ENCODE measurements at regions not wholly inside any gene's neighbourhood (a gene's known extent, or its start where the extent isn't known, plus 50 kb on each side); places are given as distances from the start of the nearest gene placed in this dataset.

- no peak for DNase-seq
Observed at GRCh38 chr5:13566871-13567339, 377.6 kb downstream of the DNAH5 start.

DNA sequence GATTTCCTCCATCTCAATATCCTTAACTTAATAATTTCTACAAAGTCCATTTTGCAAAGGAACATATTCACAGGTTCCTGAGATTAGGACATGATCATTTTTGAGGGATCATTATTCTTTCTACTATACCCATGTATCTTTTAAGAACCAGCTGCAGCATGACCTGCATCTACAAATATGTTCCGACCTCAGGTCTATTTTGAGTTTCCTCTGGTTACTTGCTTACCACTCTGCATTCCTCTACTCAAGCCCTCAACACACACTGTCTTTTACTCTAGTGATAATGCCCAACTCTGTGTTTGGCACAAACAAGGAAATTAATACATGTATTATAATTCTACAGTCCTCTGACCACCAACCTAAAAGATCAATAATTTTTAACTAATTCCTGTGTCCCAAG, 386.1 kb downstream of the DNAH5 start:
- DNase-seq, result no peak

GRCh38 chr5:13553896-13554295, 390.6 kb downstream of the DNAH5 start:
- DNase-seq, result no peak

DNA sequence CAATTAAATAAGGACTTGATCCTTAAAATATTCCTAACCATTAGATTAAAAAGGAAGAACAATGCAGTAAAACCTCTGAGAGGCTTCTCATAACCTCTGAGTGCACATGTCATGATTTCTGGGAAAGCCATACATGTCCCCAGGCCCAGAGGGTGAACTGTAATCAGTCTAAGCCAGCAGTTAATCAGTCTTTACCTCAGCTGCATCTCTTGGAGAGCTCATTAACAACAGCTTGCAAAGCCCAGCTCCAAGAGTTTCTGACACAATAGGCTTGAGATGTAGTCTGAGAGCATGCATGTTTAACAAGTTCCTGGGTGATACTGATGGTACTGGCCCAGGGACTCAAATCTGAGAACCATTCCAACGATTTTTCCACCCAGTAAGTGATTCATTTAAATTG, 392.1 kb downstream of the DNAH5 start:
- DNase-seq, result no peak

DNA sequence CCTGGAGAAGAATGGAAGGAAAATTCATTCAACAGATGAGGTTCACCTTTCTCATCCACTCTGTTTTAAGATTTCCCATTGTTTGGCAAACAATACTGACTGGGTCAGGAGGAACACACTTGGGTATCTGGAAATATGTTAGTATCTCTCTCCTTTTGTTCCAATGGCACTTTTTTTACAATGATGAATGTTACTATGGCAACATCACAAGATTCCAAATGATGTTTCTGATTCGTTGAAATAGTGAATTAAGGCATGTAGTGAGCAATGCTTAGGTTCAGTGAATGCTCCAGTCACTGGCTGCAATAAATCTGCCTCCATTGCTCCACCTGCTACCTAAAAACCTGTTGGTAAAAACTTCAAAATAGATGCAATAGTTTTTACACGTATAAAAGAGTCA, 392.8 kb downstream of the DNAH5 start:
- no peak for DNase-seq

- DNase-seq, result no peak
Observed at GRCh38 chr5:13540168-13540750, 404.2 kb downstream of the DNAH5 start.

- DNase-seq, result no peak
Observed at GRCh38 chr5:13536933-13537332, 407.6 kb downstream of the DNAH5 start.

- DNase-seq, result no peak
Observed at GRCh38 chr5:13533833-13534232, 410.7 kb downstream of the DNAH5 start.

GRCh38 chr5:13529300-13529699, 415.2 kb downstream of the DNAH5 start:
- DNase-seq, result no peak

DNA sequence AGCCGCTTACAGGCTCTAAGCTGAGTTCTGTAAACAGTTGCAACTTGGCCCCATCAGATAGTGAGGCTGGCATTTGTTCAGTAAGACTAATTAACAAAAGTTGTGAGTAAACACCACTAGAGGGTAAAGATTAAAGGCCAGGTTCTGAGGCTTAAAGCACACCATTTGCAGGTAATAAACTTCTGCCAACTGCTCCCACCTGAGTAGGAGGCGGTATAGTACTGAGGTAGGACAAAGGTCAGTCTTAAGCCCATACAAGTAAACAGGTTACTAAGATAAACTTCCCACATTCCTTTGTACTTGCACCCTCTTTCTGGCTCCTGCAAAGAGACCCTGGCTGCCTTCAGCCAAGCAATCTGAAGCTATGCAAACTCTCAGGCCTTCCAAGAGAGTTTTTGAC, 419.6 kb downstream of the DNAH5 start:
- no peak for DNase-seq

- no peak for DNase-seq
Observed at GRCh38 chr5:13519131-13519530, 425.4 kb downstream of the DNAH5 start.

DNA sequence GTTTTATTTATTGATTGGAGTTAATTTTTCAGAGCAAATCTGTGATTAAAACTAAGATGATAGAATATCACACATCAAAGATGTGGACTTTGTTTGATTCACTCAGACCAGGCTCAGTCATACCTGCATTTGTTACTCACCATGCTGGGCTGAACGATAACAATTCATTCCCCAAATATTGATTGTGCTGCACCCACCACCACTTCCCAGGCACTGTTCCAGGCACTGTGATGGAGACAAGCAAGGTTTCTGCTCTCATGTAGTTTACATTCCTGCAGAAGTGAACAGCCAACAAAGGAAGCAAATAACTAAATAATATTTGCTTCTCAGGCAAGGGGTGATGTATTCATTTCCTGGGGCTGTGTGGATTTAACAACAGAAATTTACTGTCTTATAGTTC, 428.3 kb downstream of the DNAH5 start:
- no peak for DNase-seq

GRCh38 chr5:13511442-13511841, 433.0 kb downstream of the DNAH5 start:
- DNase-seq, result no peak

DNA sequence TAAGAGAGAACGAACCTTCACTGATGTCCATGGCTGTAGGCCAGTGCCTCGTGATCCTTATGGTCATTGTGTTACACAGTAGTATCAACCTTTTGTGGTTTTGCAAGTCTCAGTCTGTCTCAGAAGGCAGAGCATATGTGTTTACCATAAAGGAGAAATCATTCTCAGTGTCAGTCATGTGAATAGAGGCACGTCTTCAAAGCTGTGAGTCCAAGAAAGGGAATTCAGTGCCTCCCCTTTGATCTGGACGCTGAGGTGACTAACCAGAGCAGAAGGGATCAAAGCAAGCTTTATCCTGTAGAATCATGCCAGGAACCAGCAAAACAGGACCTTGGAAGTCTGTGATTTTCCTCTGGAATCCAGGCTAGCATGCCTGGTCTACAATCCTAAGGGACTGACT, 433.9 kb downstream of the DNAH5 start:
- no peak for DNase-seq

DNA sequence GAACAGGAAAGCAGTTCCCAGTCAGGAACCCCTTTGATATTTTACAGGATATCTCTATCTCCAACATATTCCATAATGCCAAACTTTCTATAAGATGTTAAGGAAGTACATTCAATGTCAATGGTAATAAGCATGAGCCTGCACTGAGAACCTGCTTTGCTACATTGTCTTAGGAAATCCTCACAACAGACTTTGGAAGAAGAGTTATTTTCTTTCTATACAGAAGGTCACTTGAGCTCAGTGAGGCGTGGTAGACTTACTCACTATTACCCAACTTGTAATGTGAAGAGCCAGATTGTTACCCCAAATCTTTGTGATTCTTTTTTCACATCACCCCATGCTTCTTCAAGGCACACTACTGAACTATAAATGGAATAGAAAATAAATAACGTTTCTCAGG, 435.9 kb downstream of the DNAH5 start:
- DNase-seq, result no peak

GRCh38 chr5:13505326-13505725, 439.2 kb downstream of the DNAH5 start:
- DNase-seq, result no peak

DNA sequence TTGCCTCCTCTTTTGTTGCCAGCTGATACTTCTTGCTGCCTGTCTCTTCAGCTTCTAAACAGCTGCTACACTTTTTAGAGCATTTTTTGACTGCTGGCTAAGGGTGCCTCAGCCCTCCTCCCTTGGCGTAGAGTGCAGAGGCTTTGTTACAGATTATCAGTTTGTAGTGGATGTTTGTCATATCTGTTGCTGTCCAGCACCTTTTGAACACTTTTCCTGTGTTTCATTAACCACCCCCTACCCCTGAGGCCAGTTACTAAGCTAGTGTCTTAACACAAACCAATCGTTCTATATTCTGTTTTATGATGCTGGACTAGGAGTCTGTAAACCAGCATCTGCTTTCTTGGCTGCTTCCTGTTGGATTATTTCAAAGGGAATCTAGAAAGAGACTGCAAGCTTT, 441.5 kb downstream of the DNAH5 start:
- DNase-seq, result no peak

DNA sequence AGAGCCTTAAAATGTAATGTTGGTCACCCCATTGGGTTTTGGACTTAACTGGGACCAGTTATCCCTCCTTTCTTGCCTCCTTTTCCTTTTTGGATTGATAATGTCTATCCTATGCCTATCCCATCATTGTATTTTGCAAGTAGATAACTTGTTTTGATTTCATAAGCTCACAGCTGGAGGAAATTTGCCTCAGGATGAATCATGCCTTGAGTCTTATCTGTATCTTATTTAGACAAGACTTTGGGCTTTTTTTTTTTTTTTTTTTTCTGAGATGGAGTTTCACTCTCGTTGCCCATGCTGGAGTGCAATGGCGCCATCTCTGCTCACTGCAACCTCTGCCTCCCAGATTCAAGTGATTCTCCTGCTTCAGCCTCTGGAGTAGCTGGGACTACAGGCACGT, 443.3 kb downstream of the DNAH5 start:
- no peak for DNase-seq

DNA sequence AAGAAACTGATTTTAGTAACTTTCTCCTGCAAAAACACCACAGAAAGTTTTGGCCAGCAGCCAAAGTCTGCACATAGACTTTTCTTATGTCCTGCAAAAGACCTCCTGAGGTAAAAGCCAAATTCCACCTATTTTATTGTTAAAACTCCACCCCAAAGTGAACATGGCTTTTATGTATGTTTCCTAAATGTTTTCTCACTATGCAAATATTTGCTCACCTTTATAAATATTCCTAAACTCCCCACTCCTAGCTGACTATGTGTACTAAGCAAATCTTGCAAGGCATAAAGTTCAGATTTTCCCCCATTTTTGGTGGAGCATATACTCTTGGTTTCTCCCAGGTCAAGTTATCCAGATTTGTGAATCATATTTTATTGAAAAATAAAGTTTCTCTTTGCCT, 446.2 kb downstream of the DNAH5 start:
- DNase-seq, result no peak

DNA sequence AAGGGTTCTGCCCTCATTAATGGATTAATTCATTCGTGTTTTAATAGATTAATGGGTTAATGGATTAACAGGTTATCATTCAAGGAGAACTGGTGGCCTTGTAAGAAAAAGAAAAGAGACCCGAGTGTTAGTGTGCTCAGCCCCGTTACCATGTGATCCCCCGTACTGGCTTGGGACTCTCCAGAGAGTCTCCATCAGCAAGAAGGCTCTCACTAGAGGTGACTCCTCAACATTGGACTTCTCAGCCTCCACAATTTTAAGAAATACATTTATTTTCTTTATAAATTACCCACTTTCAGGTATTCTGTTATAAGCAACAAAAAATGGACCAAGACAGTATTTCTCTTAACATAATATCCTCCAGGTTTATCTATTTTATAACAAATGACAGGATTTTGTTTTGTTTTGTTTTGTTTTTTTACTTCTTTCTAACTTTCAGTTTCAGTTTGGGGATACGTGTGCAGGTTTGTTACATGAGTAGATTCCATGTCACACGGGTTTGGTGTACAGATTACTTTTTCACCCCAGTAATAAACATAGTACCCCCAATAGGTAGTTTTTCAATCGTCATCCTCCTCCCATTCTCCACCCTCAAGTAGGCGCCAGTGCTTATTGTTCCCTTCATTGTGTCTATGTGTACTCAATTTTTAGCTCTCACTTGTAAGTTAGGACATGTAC, 456.1 kb downstream of the DNAH5 start:
- no peak for DNase-seq

DNA sequence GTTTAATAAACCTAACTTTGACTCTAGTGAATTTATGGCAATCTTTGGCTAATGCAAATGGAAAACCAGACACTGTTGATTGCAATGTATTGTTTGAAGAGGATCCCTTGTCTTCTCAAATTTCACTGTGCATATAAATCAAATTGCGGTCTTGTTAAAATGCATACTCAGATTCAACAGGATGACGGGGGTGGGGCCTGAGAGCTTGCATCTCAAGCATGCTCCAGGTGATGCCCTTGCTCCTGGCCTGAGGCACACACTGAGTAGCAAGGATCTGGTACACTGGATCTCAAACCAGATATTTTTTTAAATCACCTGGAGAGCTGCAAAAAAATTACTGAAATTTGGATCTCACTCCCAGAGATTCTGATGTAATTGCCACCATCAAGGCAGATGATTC, 463.7 kb downstream of the DNAH5 start:
- no peak for DNase-seq

DNA sequence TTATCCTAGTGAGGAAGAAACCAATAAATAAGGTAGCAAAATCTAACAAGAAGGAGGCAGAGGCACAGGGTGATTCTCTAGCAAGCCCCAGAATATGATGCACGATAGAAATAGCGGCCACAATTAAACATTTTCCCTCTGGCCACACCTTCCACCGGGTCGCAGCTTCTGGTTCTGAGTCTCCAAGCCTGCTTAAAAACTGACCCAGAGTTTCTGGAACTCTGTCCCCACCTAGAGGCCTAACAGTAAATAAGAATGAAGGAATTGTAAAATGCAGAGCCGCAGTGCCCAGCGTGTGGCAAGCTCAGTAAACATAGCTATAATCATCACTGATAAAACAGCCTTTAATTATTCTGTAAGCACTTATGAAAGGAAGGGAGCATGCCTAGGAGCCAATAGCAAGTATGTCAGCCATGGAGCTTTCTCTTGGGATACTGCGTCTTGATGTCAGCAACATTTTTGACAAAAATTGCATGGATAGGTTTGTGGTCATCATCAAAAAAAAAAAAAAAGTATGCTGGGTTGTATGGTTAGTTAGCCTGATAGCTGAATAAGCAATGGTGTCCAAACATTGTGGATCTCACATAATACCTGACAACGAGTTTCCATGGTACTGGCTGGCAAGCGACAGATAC, 465.5 kb downstream of the DNAH5 start:
- DNase-seq, result peak in 1 of 2 donors; percentile 2

DNA sequence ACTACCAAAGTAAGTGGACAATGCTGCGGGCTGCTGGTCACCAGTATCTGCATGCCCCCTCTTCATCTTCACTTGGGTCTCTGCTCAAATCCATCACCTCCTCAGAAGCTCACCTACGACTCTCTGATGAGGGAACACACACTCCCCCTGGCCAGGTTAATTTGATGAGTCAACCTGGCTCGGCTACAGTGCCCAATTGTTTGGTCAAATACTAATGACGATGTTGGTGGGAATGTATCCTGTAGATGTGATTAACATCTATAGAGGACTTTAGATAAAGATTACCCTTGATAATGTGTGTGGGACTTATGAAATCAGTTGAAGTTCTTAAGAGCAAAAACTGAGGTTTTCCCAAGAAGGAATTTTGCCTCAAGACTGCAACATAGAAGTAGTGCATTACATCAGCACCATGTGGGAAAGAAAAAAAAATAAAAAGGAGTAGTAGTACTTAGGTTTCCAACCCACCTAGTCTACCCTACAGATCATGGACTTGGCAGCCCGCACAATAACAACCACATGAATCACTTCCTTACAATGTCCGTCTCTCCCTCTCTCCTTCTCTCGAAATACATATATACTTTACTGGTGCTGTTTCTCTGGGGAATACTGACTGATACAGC, 467.3 kb downstream of the DNAH5 start:
- no peak for DNase-seq

DNA sequence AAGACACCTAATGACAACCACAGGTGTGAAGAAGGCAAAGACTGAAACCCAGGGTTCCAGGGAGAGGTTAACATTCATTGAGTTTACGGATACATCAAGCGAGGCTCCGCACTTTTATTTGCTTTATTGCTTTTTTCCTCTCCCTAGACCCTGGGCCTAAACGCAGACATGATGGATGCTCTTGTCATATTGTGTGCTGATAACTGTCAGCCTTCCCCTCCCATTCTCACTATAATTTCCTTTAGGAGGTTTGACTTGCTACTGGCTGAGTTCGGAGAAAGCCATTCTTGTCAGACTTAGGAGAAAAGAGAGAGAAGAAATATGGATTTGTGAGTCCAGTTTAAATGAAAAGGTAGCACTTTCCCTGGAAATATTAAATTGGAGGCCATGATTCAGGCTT, 471.6 kb downstream of the DNAH5 start:
- no peak for DNase-seq
